MM.1S (cell line): ENCODE measurements at regions not wholly inside any gene's neighbourhood (a gene's known extent, or its start where the extent isn't known, plus 50 kb on each side); places are given as distances from the start of the nearest gene placed in this dataset.

ENCODE experiments used
- EZH2 ChIP-seq: fragments of 300-600 bp; sonication (generic); optimal IDR thresholded peaks from 2 replicates; pipeline ENCODE3; 2017; ENCODE audit warnings: low read depth, mild to moderate bottlenecking, antibody characterized with exemption, low read length, mixed read lengths
- EZH2phosphoT487 ChIP-seq: fragments of 300-600 bp; sonication (generic); IDR thresholded peaks from 2 replicates; pipeline ENCODE4 v1.6.1; 2018; ENCODE audit warnings: antibody characterized with exemption, low read length
- TF ChIP-seq, protein P1 (sequence below): fragments of 300-600 bp; sonication (generic); IDR thresholded peaks from 2 replicates; pipeline ENCODE4 v1.5.1; 2016; ENCODE audit warnings: antibody characterized with exemption, low read length, mixed read lengths

DNA sequence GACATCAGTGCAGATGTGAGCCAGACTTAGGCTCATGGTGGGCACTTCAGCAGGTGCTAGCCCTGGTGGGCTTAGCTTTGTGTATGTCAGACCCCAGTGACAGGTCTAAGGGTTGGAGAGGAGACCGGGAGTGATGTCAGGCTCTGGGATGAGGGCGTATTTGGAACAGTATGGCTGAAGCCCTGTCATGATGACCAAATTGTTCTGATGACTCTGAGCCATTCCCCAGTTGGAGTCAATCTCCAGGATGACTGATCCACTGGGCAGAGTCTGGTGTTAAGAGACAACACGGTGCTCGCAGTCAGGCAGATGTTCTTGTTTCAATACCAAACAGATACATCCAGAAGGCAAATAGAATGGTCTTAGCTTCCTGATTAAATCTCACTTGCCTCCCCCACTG is 241.5 kb downstream of the SOX11 start:
- TF ChIP-seq, protein P1, sequence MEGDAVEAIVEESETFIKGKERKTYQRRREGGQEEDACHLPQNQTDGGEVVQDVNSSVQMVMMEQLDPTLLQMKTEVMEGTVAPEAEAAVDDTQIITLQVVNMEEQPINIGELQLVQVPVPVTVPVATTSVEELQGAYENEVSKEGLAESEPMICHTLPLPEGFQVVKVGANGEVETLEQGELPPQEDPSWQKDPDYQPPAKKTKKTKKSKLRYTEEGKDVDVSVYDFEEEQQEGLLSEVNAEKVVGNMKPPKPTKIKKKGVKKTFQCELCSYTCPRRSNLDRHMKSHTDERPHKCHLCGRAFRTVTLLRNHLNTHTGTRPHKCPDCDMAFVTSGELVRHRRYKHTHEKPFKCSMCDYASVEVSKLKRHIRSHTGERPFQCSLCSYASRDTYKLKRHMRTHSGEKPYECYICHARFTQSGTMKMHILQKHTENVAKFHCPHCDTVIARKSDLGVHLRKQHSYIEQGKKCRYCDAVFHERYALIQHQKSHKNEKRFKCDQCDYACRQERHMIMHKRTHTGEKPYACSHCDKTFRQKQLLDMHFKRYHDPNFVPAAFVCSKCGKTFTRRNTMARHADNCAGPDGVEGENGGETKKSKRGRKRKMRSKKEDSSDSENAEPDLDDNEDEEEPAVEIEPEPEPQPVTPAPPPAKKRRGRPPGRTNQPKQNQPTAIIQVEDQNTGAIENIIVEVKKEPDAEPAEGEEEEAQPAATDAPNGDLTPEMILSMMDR: no peak
- no peak for TF ChIP-seq EZH2
- TF ChIP-seq EZH2phosphoT487: no peak
